Liver (tissue), 7 donors: ENCODE measurements at regions not wholly inside any gene's neighbourhood (a gene's known extent, or its start where the extent isn't known, plus 50 kb on each side); places are given as distances from the start of the nearest gene placed in this dataset.

Experiments used
- DNase-seq: peaks from one replicate; pipeline ENCODE4 v3.0.0-alpha.2; 2017; ENCODE audit warnings: low spot score
- H3K27ac ChIP-seq, 2 donors: one replicate each; pipeline ENCODE4 v1.7.0; 2013; ENCODE audit warnings: inconsistent platforms in 2 of 2, low read length in 2 of 2, control low read depth in 1 of 2, low read depth in 1 of 2, mild to moderate bottlenecking in 1 of 2
- H3K27me3 ChIP-seq, 4 donors: one replicate each; pipeline versions ENCODE4 v1.6.1 to v1.7.0; 2013; ENCODE audit warnings: low read length in 3 of 4, inconsistent platforms in 1 of 4, mild to moderate bottlenecking in 1 of 4, moderate library complexity in 1 of 4; ENCODE audit not compliant: control insufficient read depth in 4 of 4, insufficient read depth in 4 of 4
- H3K36me3 ChIP-seq, 4 donors: one replicate each; pipeline versions ENCODE4 v1.6.1 to v1.7.0; 2013; ENCODE audit warnings: low read length in 3 of 4, mild to moderate bottlenecking in 3 of 4, low read depth in 1 of 4, moderate library complexity in 1 of 4; ENCODE audit not compliant: control insufficient read depth in 4 of 4, insufficient read depth in 3 of 4
- H3K4me1 ChIP-seq, 4 donors: one replicate each; pipeline versions ENCODE4 v1.6.1 to v1.7.0; 2013; ENCODE audit warnings: low read length in 3 of 4, mild to moderate bottlenecking in 3 of 4, moderate library complexity in 1 of 4; ENCODE audit not compliant: control insufficient read depth in 4 of 4, insufficient read depth in 4 of 4
- H3K4me3 ChIP-seq, 3 donors: one replicate each; pipeline versions ENCODE4 v1.6.1 to v1.7.0; 2013; ENCODE audit warnings: low read length in 3 of 3, control low read depth in 1 of 3, low read depth in 1 of 3, mild to moderate bottlenecking in 1 of 3
- H3K9ac ChIP-seq, 2 donors: one replicate each; pipeline ENCODE4 v1.7.0; 2013; ENCODE audit warnings: low read length in 2 of 2, mild to moderate bottlenecking in 2 of 2, moderate library complexity in 2 of 2, control low read depth in 1 of 2, low read depth in 1 of 2
- H3K9me3 ChIP-seq, 4 donors: one replicate each; pipeline versions ENCODE4 v1.6.1 to v1.7.0; 2013; ENCODE audit warnings: low read length in 3 of 4; ENCODE audit not compliant: control insufficient read depth in 4 of 4
- ATF3 ChIP-seq: IDR thresholded peaks from 2 replicates; pipeline ENCODE4 v1.6.1; 2016; ENCODE audit warnings: antibody characterized with exemption
- EGR1 ChIP-seq, 2 donors: IDR thresholded peaks; 2 replicates each; pipeline ENCODE4 v1.6.1; 2016 to 2018; ENCODE audit warnings: antibody characterized with exemption in 2 of 2, low read depth in 2 of 2
- FOXA1 ChIP-seq: IDR thresholded peaks from 2 replicates; pipeline ENCODE4 v1.6.1; 2016; ENCODE audit warnings: antibody characterized with exemption
- FOXA2 ChIP-seq: IDR thresholded peaks from 2 replicates; pipeline ENCODE4 v1.6.1; 2016; ENCODE audit warnings: antibody characterized with exemption
- GABPA ChIP-seq, 2 donors: IDR thresholded peaks in 1 of 2; conservative IDR thresholded peaks in 1 of 2; 2 replicates each; pipeline ENCODE4 v1.6.1; 2016; ENCODE audit warnings: antibody characterized with exemption in 2 of 2, mild to moderate bottlenecking in 1 of 2, moderate library complexity in 1 of 2
- HNF4G ChIP-seq: IDR thresholded peaks from 2 replicates; pipeline ENCODE4 v1.6.1; 2016; ENCODE audit warnings: antibody characterized with exemption
- JUND ChIP-seq, 2 donors: IDR thresholded peaks; 2 replicates each; pipeline ENCODE4 v1.6.1; 2016; ENCODE audit warnings: antibody characterized with exemption in 2 of 2
- MAX ChIP-seq: IDR thresholded peaks from 2 replicates; pipeline ENCODE4 v1.6.1; 2016; ENCODE audit warnings: antibody characterized with exemption
- RAD21 ChIP-seq, 2 donors: IDR thresholded peaks; 2 replicates each; pipeline ENCODE4 v1.6.1; 2016; ENCODE audit warnings: antibody characterized with exemption in 2 of 2, mild to moderate bottlenecking in 2 of 2
- RXRA ChIP-seq, 2 donors: IDR thresholded peaks; 2 replicates each; pipeline ENCODE4 v1.6.1; 2017 to 2018; ENCODE audit warnings: antibody characterized with exemption in 2 of 2, mild to moderate bottlenecking in 1 of 2
- SP1 ChIP-seq: IDR thresholded peaks from 2 replicates; pipeline ENCODE4 v1.6.1; 2018; ENCODE audit warnings: antibody characterized with exemption, mild to moderate bottlenecking
- TAF1 ChIP-seq: conservative IDR thresholded peaks from 2 replicates; pipeline ENCODE4 v1.6.1; 2016; ENCODE audit warnings: antibody characterized with exemption, mild to moderate bottlenecking
- YY1 ChIP-seq: IDR thresholded peaks from 2 replicates; pipeline ENCODE4 v1.6.1; 2016; ENCODE audit warnings: antibody characterized with exemption, mild to moderate bottlenecking
- ZBTB33 ChIP-seq: IDR thresholded peaks from 2 replicates; pipeline ENCODE4 v1.6.1; 2016; ENCODE audit warnings: antibody characterized with exemption
- WGBS: extraction: QIAGEN DNeasy Blood & Tissue Kit; methylation state at CpG from one replicate; pipeline ENCODE4 v1.1.7; 2013; 5-methylcytosine and 5-hydroxymethylcytosine counted together
- donor health status: healthy.
- donor health status: healthy.
- donor health status: healthy.
- donor health status: healthy.

GRCh38 chr14:81691931-81692330 is 158.3 kb upstream of the SEL1L start (continued):
- no peak for TF ChIP-seq ZBTB33
- TF ChIP-seq YY1 = no peak
- no peak for TF ChIP-seq HNF4G
- no peak for TF ChIP-seq RXRA (IDR thresholded peaks at IDR 0.05)

- TF ChIP-seq JUND (IDR thresholded peaks at IDR 0.05) (no peak), SP1 (no peak), TAF1 (no peak), GABPA (IDR thresholded peaks at IDR 0.05 in 1 of 2, conservative IDR thresholded peaks at IDR 0.05 in 1 of 2) (no peak), ZBTB33 (no peak)
- Histone ChIP-seq H3K4me3 (no peak overlapping the region), H3K4me1 (no peaks in the 10 kb centered on the region), H3K9ac (no peak overlapping the region), H3K27me3 (no peaks in the 10 kb centered on the region), H3K9me3 (no peaks in the 10 kb centered on the region), H3K36me3 (no peaks in the 10 kb centered on the region), H3K27ac (no peak overlapping the region)
- 37% methylated on average over 1 of the region's 1 CpG for whole genome bisulfite sequencing
- no peak for DNase-seq
Measured at GRCh38 chr14:81694419-81694818, 160.8 kb upstream of the SEL1L start.

- Histone ChIP-seq H3K4me3 (no peak overlapping the region), H3K4me1 (no peaks in the 10 kb centered on the region), H3K27ac (no peak overlapping the region), H3K9me3 (no peaks in the 10 kb centered on the region), H3K27me3 (peaks cover 0 to 6% (median 0%) of the 10 kb centered on the region in 4 donors), H3K36me3 (no peaks in the 10 kb centered on the region), H3K9ac (no peak overlapping the region)
- DNase-seq = no peak
- WGBS = 62% methylated on average over 6 of the region's 6 CpGs
- TF ChIP-seq JUND (IDR thresholded peaks at IDR 0.05) (no peak), RAD21 (IDR thresholded peaks at IDR 0.05) (no peak), ATF3 (no peak), YY1 (no peak), TAF1 (no peak), FOXA2 (no peak), EGR1 (IDR thresholded peaks at IDR 0.05; ENCODE audit: low read depth in 2 of 2) (no peak), MAX (no peak), FOXA1 (no peak), HNF4G (no peak), SP1 (no peak)
Measured at GRCh38 chr14:81709681-81710080, 176.0 kb upstream of the SEL1L start.
